HG02678 (cell line): ENCODE measurements at regions not wholly inside any gene's neighbourhood (a gene's known extent, or its start where the extent isn't known, plus 50 kb on each side); places are given as distances from the start of the nearest gene placed in this dataset.
A peak's percentile ranks its signal among the peaks of the same experiment; 100 is the strongest.

ENCODE experiments used
- ATAC-seq: cut with Tn5 transposase; IDR thresholded peaks from one replicate; pipeline ENCODE4 v1.9.1; 2021; ENCODE audit warnings: mild to moderate bottlenecking, moderate library complexity; ENCODE audit not compliant: unreplicated experiment

- no peak for ATAC-seq
These were observed 442.3 kb downstream of the FGF9 start for GRCh38 chr13:22112956-22113745.

DNA sequence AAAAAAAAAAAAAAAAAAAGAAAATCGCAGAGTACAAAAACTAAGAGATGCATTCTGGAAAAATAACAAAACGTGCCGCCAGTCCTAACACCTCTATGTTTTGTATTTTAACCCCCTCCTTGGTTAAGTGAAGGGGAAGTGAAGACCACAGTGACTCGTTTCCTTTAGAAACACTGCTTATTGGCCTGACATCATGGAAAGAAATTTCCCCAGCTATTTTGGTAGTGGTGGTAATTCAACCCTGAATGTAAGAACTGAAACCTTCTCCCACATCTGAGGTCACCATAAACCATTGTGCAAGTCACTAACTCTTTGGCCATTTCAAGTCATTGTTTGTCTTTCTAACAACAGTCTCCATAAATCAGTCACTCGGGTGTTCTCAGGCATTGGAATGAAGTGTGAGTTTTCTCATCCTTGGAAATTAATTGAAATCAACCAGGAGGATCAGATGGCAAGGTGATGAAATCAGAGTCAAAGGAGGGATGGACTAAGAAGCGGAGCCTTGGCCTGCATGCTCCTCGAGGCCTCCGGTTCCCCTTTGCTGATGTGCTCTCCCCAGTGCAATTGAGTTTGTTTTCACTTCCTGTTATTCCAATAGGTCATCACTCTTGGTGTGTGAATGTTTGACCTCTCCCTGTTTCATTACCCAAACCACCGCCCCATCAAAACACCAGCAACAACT is 443.9 kb downstream of the FGF9 start:
- ATAC-seq = peak; percentile 86

DNA sequence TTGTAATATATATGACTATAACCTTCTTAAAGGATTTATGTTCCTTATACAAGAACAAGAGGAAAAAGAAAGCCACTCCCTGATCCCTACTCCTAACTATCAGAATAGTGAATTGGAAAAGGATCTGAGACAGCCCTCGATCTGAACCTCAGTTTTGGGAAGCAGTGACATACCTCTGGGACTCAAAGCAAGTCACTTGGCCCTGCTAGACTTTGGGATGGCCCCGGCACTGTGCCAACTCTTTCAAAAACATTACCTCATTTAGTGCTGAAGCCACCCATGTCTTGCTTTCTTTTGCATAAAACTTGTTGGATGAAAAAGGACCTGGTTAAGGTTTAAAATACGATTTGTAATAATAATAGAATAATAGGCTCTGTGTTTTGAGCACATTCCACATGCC is 447.3 kb downstream of the FGF9 start:
- no peak for ATAC-seq

- ATAC-seq = peak; percentile 39
These were observed 449.8 kb downstream of the FGF9 start for GRCh38 chr13:22120646-22121045.

- peak; percentile 72 for ATAC-seq
These were observed 450.4 kb downstream of the FGF9 start for GRCh38 chr13:22121146-22121739.

- ATAC-seq = peak; percentile 97
These were observed 455.7 kb downstream of the FGF9 start for GRCh38 chr13:22126433-22127021.

DNA sequence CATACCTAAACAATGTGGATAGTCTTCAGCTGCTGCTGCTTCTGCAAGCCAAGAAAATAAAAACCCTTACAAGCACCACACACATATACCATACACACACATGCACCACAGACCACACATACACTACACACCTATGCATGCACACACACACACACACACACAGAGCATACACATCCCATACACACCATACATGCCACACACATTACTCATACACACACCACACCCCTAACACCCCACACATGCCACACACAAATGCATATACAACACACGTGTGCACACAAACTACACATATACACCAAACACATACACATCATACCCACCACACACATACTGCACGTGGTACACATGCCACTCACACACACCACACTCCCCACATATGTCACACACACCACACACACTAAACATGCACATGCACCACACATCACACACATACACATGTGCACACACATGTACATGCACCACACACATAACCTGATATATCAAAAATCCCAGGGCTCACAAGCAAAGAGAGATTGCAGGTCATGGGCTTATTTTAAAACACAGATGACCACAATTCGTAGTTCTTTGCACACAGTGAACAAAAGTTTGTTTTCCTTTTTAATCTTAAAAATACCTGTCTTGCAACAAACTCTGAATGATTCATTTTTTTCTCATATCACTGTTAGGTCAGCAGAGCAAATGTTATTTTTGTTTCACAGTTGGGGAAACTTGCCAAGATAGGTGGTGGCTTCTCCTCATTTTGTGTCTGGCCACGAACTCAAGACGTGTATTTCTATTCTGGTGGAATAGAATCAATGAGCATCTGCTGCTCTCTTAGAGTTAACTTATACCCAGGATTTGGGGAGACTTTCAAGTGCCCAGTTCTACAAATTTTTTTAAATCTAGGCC is 456.6 kb downstream of the FGF9 start:
- no peak for ATAC-seq

GRCh38 chr13:22128441-22129408 is 457.9 kb downstream of the FGF9 start:
- no peak for ATAC-seq

GRCh38 chr13:22130254-22130653 is 459.4 kb downstream of the FGF9 start:
- ATAC-seq = no peak

DNA sequence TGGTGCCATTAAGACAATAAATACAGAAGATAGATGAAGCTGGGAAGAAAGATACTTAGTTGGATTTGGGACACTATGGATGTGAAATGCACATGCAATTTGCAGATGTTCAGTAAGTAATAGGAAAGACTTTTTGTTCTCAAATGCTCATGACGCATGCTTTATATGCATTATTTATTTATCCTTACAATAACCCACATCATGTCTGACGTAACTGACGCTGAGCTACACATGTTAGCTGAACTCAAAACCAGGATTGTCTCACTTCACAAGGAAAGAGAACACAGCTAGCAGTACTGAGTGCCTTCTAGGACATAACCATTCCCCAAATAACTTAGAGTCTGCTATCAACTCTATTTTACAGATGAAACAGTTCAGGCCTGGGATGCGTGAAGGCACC is 463.4 kb downstream of the FGF9 start:
- ATAC-seq = no peak

DNA sequence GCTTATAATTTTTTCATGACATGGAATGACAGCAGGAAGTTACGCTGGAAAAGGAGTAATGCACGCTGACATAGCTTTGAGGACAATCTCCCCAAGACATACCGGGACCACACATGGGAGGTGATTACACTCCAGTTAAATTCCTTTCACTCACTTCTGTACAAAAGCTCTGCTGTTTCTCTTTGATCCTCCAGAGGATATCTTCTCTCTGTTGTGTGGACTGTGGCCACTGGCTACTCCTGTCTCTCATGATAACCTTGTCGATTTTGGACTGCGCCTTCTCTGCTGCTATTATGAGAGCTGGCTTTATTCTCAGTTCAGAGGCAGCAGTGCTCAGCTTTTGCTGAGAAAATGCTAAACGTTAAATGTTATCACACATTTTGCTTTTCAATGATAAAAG is 464.6 kb downstream of the FGF9 start:
- no peak for ATAC-seq

GRCh38 chr13:22137361-22138050 is 466.6 kb downstream of the FGF9 start:
- no peak for ATAC-seq

DNA sequence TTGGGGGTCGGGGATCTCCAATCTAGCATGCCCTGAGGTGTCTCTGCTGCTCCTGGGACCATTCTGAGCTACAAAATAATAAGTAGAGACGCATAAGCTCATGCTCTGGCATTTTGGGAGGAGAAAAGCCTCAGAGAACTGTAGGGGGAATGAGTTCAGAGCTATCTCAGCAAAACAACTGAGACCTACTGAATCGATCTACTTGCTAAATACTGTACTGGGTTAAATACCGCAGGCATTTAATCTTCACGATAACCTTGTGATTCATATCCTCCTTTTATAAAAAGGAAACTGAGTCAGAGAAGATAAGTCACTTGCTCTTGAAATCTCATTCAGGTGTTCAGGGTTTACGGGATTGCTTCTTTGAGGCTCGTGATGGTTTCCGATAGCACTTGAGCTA is 468.1 kb downstream of the FGF9 start:
- ATAC-seq = no peak

GRCh38 chr13:22141716-22142115 is 470.8 kb downstream of the FGF9 start:
- ATAC-seq = no peak

DNA sequence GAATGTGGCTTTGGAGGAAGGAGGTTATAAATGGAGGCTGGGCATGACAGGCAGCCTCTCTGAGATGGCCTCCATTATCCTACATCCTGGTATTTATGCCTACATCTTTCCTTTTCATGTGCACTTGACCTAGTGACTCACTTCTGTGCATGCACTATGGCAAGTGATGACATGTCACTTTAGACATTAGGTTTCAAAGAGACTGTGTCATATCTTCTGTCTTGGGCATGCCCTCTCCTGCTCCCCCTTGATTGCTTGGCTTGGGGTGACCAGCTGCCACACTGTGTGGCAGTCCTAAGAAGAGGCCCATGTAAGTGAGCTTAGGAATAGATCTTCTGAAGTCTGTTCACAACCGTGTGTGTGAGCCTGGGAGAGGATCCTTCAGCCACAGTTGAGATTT is 472.8 kb downstream of the FGF9 start:
- ATAC-seq = no peak

- no peak for ATAC-seq
These were observed 473.9 kb downstream of the FGF9 start for GRCh38 chr13:22144806-22145205.

GRCh38 chr13:22148187-22148586 is 477.3 kb downstream of the FGF9 start:
- no peak for ATAC-seq

- no peak for ATAC-seq
These were observed 481.9 kb downstream of the FGF9 start for GRCh38 chr13:22152751-22153150.

DNA sequence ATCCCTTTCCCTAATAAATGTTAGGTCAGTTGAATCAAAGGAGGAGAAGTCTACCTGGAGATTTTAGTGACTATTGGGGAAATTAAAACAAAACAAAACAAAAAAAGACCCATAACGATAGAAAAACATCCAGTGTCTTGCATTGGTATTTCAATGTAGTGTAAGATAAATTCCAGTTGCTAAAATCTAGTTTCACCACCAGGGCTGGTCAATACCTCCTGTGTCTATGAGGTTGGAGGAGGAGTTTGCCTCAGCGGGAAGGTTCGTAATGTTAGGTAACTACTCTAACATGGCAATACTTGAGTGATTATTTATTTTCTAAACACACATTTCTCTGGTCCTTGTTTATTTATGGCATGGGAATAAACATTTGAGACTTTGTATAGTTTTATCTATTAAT is 483.2 kb downstream of the FGF9 start:
- no peak for ATAC-seq
